HEK293 (cell line): ENCODE measurements at regions not wholly inside any gene's neighbourhood (a gene's known extent, or its start where the extent isn't known, plus 50 kb on each side); places are given as distances from the start of the nearest gene placed in this dataset.

ENCODE experiments used
- CTCF ChIP-seq: fragments of 450-650 bp; formaldehyde crosslinking; IDR thresholded peaks from 2 replicates; pipeline ENCODE4 v1.5.1; 2016; ENCODE audit warnings: missing biosample characterization, missing genetic modification characterization
- ZNF76 ChIP-seq: fragments of 450-650 bp; formaldehyde crosslinking; IDR thresholded peaks from 2 replicates; pipeline ENCODE4; 2016; ENCODE audit warnings: low read depth, missing biosample characterization, missing genetic modification characterization, borderline replicate concordance

- TF ChIP-seq ZNF76 (tag by site-specific recombination) (no peak), CTCF (tag by site-specific recombination) (no peak)
Measured at GRCh38 chr9:17059465-17059864, 75.4 kb upstream of the CNTLN start.
